Stimulated activated CD8-positive, alpha-beta memory T cell treated with anti-CD3 and anti-CD28 coated beads, Interleukin-12 subunit alpha, Interleukin-12 subunit beta, amount 100 ng/mL, for 24 hours (primary cell): ENCODE measurements at regions not wholly inside any gene's neighbourhood (a gene's known extent, or its start where the extent isn't known, plus 50 kb on each side); places are given as distances from the start of the nearest gene placed in this dataset.
"Not testable (repeated sequence)": the region's sequence is repeated elsewhere in the genome, so short reads cannot be mapped to it uniquely, and the experiment has no call there.

Experiments used
- DNase-seq: peaks from one replicate; pipeline ENCODE4 v3.0.0-alpha.2; 2020; ENCODE audit errors: extremely low read depth

DNA sequence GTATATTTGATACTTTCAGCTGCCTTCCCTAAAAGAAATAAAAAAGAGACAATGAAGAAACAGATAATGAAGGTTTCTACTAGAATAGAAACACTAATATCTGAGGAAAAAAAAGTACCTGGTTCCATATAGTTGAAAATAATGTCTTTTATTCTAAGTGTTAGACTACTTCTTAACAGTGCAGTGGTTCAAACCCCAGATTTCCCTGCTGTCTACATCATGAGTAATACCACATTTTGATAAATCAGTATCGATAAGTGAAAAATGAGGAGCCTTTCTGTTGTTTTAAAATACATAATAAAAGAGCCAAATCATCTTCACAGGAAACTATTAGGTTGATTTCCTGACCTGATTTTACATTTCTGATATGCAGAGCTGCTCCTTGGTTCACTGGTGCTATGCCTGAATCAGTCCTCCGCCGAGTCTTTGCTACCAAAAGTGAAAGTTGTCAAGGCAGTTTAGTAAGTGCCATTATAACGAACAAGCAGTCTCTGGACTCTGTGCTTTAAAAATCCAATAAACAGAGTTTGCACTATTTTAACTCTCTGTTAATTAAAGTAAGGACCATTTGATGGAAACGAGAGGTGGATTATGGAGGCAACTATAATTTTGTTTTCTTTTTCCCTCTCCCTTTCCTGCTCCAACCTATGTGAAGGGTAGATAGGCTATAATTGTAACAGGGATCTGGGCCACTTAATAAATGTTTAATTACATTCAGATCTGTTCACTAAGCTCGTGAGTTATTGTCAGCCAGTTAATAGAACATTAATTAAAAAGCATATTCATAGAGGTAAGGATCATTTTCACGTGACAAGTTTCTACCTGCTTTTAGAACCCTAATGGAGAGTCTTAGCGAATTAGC, 724.5 kb upstream of the RAG2 start:
- no peak for DNase-seq

DNA sequence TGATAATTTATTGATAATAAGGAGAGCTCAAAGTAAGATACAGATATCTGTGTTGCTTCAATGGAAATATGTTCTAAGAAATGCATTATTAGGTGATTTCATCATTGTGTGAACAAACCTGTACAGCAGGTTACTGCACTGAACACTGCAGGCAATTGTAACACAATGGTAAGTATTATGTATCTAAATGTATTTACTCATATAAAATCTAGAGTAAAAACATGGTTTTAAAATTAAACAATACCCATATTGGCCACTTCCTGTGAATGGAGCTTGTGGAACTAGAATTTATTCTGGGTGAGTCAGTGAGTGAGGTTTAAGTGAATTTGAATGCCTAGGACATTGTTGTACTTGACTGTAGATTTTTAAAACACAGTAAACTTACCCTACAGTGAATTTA, 722.9 kb upstream of the RAG2 start:
- DNase-seq: no peak

DNA sequence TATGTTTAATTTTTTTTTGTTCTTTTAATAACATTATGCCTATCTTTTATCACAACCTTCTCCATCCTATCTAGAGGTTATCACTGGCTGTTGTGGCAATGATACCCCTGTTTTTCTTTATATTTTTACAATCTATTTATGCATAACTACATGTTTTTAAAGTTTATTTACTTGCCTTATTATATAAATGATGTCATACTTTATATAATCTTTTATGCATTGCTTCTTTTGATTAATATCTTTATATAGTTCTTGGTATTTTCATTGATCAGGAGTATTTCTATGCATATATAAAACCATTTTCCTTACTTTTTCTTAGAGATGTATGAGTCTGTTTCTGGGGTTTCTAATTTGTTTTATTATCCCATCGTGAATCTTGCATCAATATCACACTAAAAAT, 719.8 kb upstream of the RAG2 start:
- DNase-seq: no peak

DNA sequence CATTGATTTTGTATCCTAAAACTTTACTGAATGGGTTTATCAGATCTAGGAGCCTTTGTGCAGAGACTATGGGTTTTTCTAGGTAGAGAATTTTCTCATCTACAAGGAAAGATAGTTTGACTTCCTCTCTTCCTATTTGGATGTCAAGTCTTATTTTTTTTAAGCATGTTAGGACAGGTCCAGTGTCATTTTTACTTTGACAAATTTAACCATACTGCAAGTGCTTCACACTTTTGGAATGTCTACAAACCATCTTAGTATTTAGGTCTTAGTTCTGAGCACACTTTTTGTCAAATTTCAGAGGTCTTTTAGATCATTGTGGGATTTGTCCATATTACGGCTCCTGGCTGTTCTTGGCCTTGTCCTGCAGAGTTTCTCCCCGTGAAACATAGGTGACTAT, 715.2 kb upstream of the RAG2 start:
- no peak for DNase-seq

DNA sequence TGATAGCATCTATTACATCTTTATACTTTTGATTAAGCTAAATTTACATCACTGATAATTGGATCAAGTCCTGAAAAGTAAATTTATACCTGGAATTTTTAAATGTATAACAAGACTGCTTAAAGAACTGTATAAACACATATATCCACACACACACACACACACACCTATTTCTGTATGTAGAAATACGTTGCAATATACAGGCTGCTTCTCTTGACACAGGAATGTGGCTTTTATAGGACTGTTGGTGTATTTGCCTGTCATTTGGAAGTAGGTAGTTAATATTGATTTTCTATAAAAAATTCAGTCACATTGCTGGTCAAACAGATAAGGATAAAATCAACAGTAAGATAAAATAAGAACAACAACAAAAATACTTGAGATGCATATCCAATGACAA, 708.5 kb upstream of the RAG2 start:
- DNase-seq: no peak

DNA sequence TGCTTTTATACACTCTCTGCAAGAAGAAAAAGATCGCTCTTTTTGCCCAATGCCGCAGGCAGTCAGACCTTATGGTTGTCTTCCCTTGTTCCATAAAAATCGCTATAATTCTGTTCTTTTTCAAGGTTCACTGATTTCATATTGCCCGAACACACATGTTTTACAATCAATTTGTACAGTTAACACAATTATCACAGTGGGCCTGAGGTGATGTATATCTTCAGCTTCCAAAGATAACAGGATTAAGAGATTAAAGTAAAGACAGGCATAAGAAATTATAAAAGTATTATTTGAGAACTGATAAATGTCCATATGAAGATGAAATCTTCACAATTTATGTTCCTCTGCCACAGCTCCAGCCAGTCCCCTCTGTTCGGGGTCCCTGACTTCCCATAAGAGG, 703.4 kb upstream of the RAG2 start:
- not testable (repeated sequence) for DNase-seq

DNA sequence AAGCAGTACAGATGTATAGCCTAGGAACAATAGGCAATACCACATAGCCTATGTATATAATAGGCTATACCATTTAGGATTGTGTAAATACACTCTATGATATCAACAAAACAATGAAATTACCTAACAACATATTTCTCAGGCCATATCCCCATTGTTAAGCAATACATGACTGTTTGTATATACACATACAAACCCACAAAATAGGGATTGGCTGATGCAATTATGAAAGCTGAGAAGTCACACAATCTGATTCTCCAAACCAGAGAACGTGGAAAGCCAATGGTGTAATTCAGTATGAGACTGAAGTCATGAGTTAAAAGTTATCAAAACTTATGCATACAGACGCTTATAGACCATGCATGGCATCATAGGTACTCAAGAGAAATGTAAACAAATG, 700.1 kb upstream of the RAG2 start:
- no peak for DNase-seq

DNA sequence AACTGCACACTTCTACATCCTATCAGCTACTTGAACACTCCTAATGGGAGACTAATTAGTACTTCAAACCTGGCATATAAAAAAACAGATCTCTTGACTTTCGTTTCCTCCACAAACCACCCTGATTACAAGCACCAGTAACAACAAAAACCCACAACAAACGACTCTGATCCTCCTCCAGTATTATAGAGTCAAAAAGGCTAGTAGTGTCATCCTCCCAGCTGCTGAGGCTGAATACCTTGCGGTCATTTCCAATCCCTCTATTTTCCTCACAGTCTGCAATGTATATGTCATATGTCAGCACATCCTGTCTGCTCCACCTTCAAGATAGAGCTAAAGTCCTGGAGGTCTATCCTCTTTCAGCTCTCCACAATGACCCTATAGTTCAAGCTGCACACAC, 688.9 kb upstream of the RAG2 start:
- no peak for DNase-seq

DNA sequence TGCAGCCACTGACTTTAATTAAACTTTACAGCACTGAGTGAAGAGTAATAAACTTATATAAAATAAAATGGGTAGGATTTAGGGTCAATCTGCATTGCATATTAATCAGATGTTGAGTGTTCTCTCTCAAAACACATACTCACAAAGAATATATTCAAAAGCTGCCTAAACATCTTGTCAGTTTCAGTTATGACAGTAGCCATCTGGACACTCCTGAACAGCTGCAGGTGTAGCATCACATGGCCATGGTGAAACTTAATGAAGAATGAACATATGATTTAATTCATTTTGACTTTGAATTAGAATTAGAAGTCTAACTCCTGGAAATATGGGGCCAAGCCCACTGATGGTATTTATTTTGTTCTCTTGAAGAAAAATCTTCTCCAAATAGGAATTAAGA, 684.3 kb upstream of the RAG2 start:
- no peak for DNase-seq

DNA sequence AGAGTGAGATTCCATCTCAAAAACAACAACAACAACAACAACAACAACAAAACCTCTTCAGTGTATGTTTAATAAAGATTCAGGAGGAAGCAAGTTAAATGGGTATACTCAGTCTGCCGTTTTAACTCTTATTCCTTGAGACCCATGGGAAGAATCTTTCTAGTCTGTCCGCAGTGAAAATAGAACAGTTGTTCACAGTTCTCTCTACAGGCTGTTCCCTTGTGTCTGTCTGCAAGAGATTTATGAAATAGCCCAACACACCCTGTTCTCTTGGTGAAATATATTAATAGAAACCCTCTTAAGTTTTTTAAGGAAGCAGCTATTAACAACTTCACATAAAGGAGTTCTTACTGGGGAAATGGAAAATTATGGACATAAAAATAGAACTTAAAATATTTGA, 682.2 kb upstream of the RAG2 start:
- DNase-seq: no peak

DNA sequence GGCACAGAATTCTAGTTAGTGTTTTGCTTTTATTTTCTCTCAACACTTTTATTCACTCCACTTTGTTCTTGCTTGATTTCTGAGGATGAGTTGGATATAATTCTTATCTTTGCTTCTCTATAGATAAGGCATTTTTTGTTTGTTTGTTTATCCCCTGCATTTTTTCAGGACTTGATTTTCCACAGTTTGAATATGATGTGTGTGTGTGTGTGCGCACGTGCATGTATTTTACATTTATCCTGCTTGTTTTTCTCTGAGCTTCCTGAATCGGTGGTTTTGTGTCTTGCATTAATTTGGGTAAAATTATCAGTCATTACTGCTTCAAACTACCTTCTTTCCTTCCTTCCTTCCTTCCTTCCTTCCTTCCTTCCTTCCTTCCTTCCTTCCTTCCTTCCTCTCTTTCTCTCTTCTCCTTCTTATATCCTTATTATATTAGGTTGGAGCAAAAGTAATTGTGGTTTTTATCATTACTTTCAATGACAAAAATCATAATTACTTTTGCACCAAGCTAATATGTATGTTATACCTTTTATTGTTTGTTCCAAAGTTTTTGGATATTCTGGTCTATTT, 679.9 kb upstream of the RAG2 start:
- DNase-seq: no peak

DNA sequence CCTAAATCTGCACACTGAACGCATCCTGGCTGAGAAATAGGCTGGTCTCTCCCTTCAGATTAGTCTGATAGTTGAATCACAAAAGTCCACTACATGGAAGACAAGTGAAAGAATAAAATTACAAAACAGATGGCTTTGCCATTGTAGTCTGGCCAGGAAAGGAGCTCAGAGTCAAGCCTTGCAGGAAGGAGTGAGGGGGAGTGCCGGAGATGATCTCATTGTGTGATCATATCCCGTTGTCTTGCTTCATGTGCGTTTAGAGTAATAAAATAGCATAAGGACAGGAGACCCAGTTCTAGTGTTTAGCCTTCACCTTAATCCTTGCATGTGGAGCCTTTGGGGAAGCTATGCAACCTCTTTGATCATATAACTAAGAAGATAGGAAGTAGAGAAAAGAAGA, 666.7 kb upstream of the RAG2 start:
- DNase-seq: no peak

DNA sequence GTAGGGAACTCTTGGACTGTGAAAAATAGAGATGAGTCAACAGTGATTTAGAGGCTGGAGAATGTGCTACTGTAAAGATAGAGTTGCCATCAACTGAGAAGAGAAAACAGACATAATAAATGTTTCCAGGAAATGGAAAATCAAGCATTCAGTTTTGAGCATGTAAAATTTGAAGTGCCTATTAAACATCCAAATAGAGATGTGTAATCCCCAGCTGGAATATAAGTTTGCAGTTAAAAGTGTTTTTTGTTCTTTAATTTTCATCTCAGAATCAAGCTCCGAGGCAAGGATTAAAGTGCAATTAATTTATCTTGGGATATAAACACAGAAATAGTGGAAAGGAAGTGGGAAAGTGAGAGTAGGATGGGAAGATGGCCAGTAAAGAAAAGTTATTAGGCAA, 666.0 kb upstream of the RAG2 start:
- no peak for DNase-seq

DNA sequence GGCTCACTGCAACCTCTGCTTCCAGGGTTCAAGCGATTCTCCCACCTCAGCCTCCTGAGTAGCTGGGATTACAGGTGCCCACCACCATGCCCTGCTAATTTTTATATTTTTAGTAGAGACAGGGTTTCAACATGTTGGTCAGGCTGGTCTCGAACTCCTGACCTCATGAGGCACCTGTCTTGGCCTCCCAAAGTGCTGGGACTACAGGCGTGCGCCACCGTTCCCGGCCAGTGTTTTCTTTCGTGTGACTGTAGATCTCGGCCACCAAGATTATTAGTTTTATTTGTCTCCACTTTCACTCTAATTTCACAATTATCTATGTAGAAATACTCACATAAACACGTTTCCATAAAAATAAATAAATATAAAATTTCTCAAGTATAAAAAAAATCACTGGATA, 665.4 kb upstream of the RAG2 start:
- not testable (repeated sequence) for DNase-seq

DNA sequence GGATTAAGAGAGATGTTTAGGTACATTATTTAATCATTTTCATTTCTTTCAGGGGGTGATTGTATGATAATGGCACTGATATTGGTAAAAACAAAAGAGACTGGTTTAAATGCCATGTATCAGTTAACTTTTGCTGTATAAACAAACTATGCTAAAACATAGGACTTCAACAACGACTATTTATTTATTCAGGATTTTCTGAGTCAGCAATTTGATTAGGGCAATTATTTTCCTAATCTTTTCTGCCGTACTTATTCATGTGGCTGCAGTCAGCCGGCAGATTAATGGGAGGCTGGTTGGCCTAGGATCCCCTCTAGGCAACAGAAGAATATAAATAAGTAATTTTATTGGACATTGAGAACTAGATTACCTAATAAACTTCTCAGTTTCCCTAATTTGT, 661.7 kb upstream of the RAG2 start:
- DNase-seq: no peak

DNA sequence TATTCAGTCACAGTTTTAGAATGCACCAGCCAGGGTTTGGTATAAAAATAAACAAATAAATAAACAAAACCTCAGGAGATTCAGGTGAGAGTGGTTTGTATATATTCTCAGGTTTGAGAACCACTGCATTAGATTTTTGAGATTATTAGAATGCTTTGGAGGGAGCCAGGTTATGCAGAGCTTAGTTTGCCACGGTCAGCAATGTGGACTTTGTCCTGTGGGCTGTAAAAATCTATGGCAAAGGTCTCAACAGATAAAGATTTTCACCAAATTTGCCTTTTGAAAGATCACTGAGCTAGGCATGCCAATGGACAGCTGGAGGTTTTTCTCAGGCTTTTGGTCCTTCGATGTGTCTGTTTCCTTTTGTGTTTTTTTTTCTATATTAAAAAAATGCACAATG, 650.1 kb upstream of the RAG2 start:
- no peak for DNase-seq

DNA sequence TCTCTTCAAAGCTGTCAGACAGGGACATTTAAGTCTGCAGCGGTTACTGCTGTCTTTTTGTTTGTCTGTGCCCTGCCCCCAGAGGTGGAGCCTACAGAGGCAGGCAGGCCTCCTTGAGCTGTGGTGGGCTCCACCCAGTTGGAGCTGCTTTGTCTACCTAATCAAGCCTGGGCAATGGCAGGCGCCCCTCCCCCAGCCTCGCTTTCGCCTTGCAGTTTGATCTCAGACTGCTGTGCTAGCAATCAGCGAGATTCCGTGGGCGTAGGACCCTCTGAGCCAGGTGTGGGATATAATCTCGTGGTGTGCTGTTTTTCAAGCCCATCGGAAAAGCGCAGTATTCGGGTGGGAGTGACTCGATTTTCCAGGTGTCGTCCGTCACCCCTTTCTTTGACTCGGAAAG, 648.1 kb upstream of the RAG2 start:
- not testable (repeated sequence) for DNase-seq

DNA sequence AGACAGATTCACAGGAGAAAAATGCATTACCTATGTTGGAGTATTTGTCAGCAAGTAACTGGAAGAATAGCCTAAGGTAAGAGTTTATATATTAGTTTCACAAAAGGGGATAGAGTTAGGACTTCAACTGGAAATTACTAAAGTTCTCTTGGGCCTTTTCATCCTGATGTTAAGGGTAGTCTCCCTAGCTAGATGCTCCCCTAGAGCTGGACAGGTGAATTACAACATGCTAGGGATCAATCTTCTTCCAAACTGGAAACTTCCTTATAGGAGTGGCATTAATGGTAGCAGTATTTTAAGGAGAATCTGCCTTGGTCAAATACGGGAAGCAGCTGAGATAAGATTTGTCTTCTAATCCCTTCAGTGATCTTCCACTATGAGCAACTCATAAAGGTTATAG, 632.8 kb upstream of the RAG2 start:
- no peak for DNase-seq

DNA sequence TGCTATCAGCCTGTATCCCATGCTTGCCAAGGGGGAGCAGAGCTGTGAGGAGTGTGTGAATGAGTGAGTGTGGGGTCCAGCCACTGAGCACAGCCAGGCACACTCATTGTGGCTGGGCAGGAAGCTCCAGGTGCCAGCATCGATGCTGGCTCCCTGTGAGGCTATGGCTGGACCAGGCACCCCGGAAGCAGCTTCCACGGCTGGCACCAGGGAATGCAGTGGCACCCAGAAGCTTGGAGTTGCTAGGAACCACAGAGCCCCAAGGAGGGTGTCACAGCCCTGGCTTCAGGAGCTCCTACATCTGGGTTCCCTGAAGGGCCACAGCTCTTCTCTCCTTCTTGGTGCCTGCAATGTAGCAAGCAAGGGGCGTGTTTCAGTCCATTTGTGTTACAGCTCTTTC, 625.9 kb upstream of the RAG2 start:
- DNase-seq: no peak

DNA sequence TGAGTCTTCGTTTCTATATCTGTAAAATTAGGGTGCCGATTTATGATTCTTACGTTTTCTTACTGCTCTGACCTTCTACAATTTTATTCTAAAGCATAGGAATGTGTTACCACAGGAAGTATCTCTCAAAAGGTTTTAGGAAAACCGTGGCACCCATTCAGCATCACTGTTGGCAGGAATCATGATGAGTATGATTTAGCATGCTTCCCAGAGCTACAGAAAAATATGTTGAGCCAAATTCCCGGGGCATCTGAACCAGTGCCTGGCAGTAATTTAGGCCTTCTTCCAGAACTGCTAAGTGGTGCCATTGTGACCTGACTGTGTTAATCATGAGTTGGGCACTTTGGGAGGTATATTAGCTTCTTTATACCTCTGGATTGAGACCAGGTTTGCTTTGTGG, 605.0 kb upstream of the RAG2 start:
- DNase-seq: no peak

DNA sequence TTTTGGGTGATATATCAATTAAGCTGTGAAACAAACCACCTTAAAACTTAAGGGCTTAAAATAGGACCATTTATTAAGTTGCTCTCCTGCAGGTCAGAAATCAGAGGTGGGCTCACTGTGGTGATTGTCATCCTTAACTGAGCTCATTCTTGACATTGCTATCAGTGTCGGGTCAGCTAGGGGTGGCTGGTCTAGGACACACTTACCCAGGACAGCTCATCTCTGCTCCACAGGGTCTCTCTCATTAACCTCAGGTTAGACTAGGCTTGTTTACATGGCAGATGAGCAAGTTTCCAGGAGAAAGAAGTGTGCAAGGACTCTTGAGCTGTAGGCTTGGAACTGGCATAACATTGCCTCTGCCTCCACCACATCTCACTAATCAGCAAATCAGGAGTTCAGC, 601.0 kb upstream of the RAG2 start:
- DNase-seq: no peak

DNA sequence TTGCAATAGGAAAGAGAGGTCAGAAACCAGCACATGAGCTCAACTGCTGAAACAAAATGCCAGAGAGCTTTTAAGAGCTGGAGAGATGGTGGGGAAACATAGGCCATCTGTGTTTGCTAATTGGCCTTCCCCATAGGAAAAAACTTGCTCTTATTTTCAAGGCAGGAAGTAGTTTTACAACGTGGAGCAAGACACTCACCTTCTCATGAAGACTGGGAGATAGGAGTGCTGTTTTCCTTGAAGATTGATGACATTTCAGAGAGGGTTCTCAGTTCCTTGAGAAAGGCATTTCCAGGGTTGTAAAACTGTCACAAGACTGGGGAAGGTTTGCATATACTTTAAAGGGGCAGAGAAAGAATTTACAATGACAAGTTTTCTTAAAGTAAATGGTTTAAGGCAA, 586.3 kb upstream of the RAG2 start:
- DNase-seq: no peak

DNA sequence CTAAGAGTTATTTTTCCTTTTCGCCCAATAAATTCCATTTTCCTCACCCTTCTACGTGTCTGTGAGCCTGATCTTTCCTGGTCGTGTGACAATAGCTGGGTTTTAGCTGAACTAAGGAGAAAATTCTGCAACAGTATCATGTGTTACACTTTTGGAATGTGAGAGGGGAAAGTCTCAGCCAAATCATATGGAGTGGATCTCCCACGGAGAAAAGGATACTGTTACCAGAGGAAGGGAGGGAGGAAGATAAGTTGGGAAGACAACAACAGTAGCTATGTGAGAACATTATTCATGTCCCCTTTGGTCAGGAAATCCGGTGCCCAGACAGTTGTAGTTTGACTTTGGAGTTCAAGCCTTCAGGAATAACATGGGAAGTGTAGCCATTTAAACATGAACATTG, 584.0 kb upstream of the RAG2 start:
- no peak for DNase-seq

DNA sequence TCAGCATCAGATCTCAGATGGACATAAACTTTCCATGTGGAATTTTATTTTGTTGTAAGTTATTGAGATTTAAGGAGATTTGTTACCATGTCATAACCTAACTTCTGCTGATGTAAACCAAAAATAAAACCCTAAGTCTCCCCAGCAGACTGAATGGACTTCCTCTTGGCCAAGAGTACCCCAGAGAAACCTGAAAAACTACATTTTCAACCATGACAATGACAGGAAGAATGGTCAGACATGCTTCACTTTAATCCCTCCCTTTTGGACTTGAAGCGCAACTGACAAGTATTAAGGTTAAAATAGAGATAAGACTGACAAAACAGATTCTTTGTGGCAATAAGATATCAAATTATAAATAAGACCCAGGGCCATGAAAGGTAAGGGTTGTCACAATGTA, 579.7 kb upstream of the RAG2 start:
- no peak for DNase-seq
